HepG2 (cell line): ENCODE measurements at regions not wholly inside any gene's neighbourhood (a gene's known extent, or its start where the extent isn't known, plus 50 kb on each side); places are given as distances from the start of the nearest gene placed in this dataset.

Source experiments
- ATAC-seq: fragments of 200-7000 bp; cut with Tn5 transposase; 3 replicates; pipeline ENCODE4 v1.9.1; 2020; ENCODE audit warnings: mild to moderate bottlenecking, moderate library complexity
- BruUV-seq: library from RNA; stranded (reverse); fragments of 400-500 nt; replicated peaks from 2 replicates; lab custom pipeline; 2021; lab: Mats Ljungman, UMichigan
- CTCF ChIA-PET: fragments of 300-600 bp; formaldehyde crosslinking; extraction: SDS; loops from one replicate; lab custom pipeline; 2021; ENCODE audit warnings: low total read pairs, inconsistent platforms, low intra/inter-chr PET ratio; lab: Yijun Ruan, JAX
- POLR2A ChIA-PET: fragments of 350-600 bp; sonication (Branson Sonifier 250); formaldehyde crosslinking; loops from one replicate; lab custom pipeline; 2020; ENCODE audit warnings: antibody characterized with exemption, inconsistent platforms; lab: Yijun Ruan, JAX
- DNase-seq: peaks from one replicate; pipeline ENCODE4 v3.0.0-alpha.2; 2015; ENCODE audit warnings: low spot score
- FAIRE-seq: peaks from 3 replicates; lab custom pipeline; 2011; peaks lifted over from hg19 to GRCh38; lab: Jason Lieb, UNC
- H2AFZ ChIP-seq: one replicate; pipeline ENCODE4 v1.6.1; 2011; ENCODE audit warnings: low read length, inconsistent platforms
- H3K27ac ChIP-seq: fragments of 300-600 bp; 3 replicates; pipeline ENCODE4 v1.8.0; 2011; ENCODE audit warnings: mixed run types, mild to moderate bottlenecking, mixed read lengths, low read length, inconsistent platforms; ENCODE audit not compliant: insufficient read depth; ENCODE audit errors: extremely low read length
- H3K27me3 ChIP-seq, 2 experiments: fragments of 200-600 bp in 1 of 2; 2 replicates in 1 of 2; 3 replicates in 1 of 2; pipeline versions ENCODE4 v1.6.0 to v1.8.0; 2011; ENCODE audit warnings: low read length in 2 of 2, mild to moderate bottlenecking in 2 of 2, moderate library complexity in 2 of 2, inconsistent platforms in 1 of 2; ENCODE audit not compliant: insufficient read depth in 2 of 2, control insufficient read depth in 1 of 2
- H3K36me3 ChIP-seq, 2 experiments: fragments of 200-600 bp in 1 of 2; replicated peaks in 1 of 2; 2 replicates in 1 of 2; 3 replicates in 1 of 2; pipeline versions ENCODE4 v1.5.1 to v1.8.0; 2011; ENCODE audit warnings: low read length in 2 of 2, inconsistent platforms in 1 of 2; ENCODE audit not compliant: insufficient read depth in 2 of 2, control insufficient read depth in 1 of 2
- H3K4me1 ChIP-seq: 2 replicates; pipeline ENCODE4 v1.5.1; 2012; ENCODE audit warnings: low read length, inconsistent platforms; ENCODE audit not compliant: insufficient read depth
- H3K4me2 ChIP-seq: 2 replicates; pipeline ENCODE4 v1.6.0; 2011; ENCODE audit warnings: low read depth, low read length, inconsistent platforms
- H3K4me3 ChIP-seq, 3 experiments: fragments of 200-600 bp in 1 of 3; sonication (generic), shearing (Covaris generic) in 1 of 3; replicated peaks in 1 of 3; 2 replicates each; pipeline ENCODE4 v1.5.1; 2011 to 2016; ENCODE audit warnings: low read length in 3 of 3, inconsistent platforms in 2 of 3, low read depth in 2 of 3, mild to moderate bottlenecking in 2 of 3, control low read depth in 1 of 3, mixed read lengths in 1 of 3; ENCODE audit not compliant: insufficient read depth in 1 of 3
- H3K79me2 ChIP-seq: one replicate; pipeline ENCODE4 v1.6.1; 2011; ENCODE audit warnings: low read length, inconsistent platforms; ENCODE audit not compliant: insufficient read depth
- H3K9ac ChIP-seq: 2 replicates; pipeline ENCODE4 v1.6.0; 2011; ENCODE audit warnings: mild to moderate bottlenecking, low read depth, low read length, inconsistent platforms; ENCODE audit not compliant: insufficient read depth
- H3K9me3 ChIP-seq: 2 replicates; pipeline ENCODE4 v1.5.1; 2012; ENCODE audit warnings: mild to moderate bottlenecking, low read length
- H4K20me1 ChIP-seq: 2 replicates; pipeline ENCODE4 v1.6.0; 2011; ENCODE audit warnings: inconsistent platforms, mild to moderate bottlenecking, low read length, moderate library complexity; ENCODE audit not compliant: insufficient read depth
- ZBTB40 ChIP-seq, 2 experiments: fragments of 450-650 bp in 1 of 2; sonication (generic) in 1 of 2; formaldehyde crosslinking in 1 of 2; IDR thresholded peaks; 2 replicates each; pipeline versions ENCODE4 v1.6.1 to v1.8.0; 2016 to 2022; ENCODE audit warnings: antibody characterized with exemption in 1 of 2, mild to moderate bottlenecking in 1 of 2, missing genetic modification reagents in 1 of 2
- ZNF33A ChIP-seq: sonication (generic); formaldehyde crosslinking; IDR thresholded peaks from 2 replicates; pipeline ENCODE4 v1.5.1; 2020; ENCODE audit warnings: missing genetic modification reagents, mild to moderate bottlenecking, moderate library complexity, borderline replicate concordance
- WGBS: methylation state at CpG from one replicate; pipeline ENCODE4 v1.1.6; 2017; ENCODE audit warnings: low lambda C conversion rate; 5-methylcytosine and 5-hydroxymethylcytosine counted together
- in situ Hi-C: cut with HindIII; loops from 2 replicates; pipeline ENCODE4 v1.10.0; 2017; ENCODE audit warnings: low pct_unique_long_range_greater_than_20kb; ENCODE audit not compliant: extremely low pct_ligation_motif_present
- intact Hi-C: fragments of 100-400 bp; cut with micrococcal nuclease; formaldehyde crosslinking; loops from one replicate; pipeline ENCODE4 v1.10.0; 2022; ENCODE audit not compliant: unreplicated experiment
- TF ChIP-seq, protein P1 (sequence below): sonication (generic); formaldehyde crosslinking; conservative IDR thresholded peaks from 2 replicates; pipeline ENCODE4 v1.8.1; 2023; ENCODE audit warnings: missing genetic modification reagents

- no peak for DNase-seq
- no peak for ATAC-seq
- FAIRE-seq: no peak
- no peaks in the 10 kb centered on the region for H3K79me2 ChIP-seq
- in situ Hi-C loops (no loop called here), intact Hi-C loops (no loop called here)
- TF ChIP-seq ZNF33A (no peak), ZBTB40 (IDR thresholded peaks at IDR 0.05) (peak; percentile 77), ZBTB40 (CRISPR knock-in tag; IDR thresholded peaks at IDR 0.05) (no peak)
- TF ChIP-seq, protein P1, sequence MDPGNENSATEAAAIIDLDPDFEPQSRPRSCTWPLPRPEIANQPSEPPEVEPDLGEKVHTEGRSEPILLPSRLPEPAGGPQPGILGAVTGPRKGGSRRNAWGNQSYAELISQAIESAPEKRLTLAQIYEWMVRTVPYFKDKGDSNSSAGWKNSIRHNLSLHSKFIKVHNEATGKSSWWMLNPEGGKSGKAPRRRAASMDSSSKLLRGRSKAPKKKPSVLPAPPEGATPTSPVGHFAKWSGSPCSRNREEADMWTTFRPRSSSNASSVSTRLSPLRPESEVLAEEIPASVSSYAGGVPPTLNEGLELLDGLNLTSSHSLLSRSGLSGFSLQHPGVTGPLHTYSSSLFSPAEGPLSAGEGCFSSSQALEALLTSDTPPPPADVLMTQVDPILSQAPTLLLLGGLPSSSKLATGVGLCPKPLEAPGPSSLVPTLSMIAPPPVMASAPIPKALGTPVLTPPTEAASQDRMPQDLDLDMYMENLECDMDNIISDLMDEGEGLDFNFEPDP (CRISPR knock-in tag): no peak
- H3K36me3 ChIP-seq: no peaks in the 10 kb centered on the region
- no peak overlapping the region for H2AFZ ChIP-seq
- no peak overlapping the region for H3K27ac ChIP-seq
- H4K20me1 ChIP-seq: no peaks in the 10 kb centered on the region
- ChIA-PET CTCF (no interaction called here), POLR2A (no interaction called here)
- BruUV-seq: no TSS peak
- no peaks in the 10 kb centered on the region; a peak in 1 of 5 replicates for H3K27me3 ChIP-seq
- no peak overlapping the region for H3K9ac ChIP-seq
- no peak overlapping the region for H3K4me2 ChIP-seq
- H3K4me1 ChIP-seq: 0 out of 2 replicates have a peak, but pooled peaks cover 7% of the 10 kb centered on the region
- 30% methylated on average over 1 of the region's 1 CpG for WGBS
- peaks cover 3% of the 10 kb centered on the region; the same call in 1 of the 2 replicates for H3K9me3 ChIP-seq
- H3K4me3 ChIP-seq: no peak overlapping the region
These were observed 141.0 kb upstream of the AGTR1 start for GRCh38 chr3:148556664-148557063.
